ENCODE measurements at regions not wholly inside any gene's neighbourhood (a gene's known extent, or its start where the extent isn't known, plus 50 kb on each side); places are given as distances from the start of the nearest gene placed in this dataset.

GRCh38 chr6:164178679-164179332 is 764.3 kb downstream of the QKI start:
- DNase-seq (ENCODE audit: low read depth in 2 of 2, low spot score in 1 of 2), result no peak

DNA sequence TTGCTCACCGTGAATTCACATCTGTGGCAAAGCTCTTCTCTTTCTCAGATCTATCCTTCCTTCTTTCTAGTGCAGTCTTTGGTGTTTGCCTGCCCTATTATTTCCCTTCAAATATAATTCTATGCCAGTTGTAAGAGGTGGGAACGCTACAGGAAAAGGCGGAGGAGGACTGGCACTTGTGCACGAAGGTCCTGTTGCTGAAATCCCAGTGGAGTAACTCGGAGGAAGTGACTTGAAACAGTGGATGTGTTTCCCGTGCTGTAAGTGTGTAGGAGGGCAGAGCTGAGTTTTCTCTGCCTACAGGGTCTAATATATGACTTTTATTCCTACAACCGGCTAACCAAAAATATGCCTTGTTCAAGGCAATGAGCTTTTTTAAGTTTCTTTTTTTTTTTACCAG is 754.8 kb downstream of the QKI start:
- DNase-seq (ENCODE audit: low read depth in 2 of 2, low spot score in 1 of 2), result no peak

DNA sequence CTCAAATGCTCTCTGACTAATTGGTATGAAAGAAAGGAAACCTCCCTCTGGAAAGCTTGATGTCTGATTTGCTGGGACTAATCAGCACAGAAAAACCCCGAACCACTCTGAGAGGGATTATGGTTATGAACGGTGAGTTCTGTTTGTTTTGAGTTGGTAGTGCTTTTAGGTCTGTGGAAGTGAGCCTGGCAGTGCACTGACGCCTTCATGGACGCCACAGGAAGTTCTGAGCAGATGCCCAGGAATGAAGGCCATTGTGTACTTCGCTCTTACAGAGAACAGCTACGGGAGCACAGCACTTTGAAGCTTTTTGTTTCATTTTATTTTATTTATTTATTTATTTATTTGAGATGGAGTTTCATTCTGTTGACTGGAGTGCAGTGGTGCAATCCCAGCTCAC is 754.1 kb downstream of the QKI start:
- DNase-seq (ENCODE audit: low read depth in 2 of 2, low spot score in 1 of 2), result no peak

DNA sequence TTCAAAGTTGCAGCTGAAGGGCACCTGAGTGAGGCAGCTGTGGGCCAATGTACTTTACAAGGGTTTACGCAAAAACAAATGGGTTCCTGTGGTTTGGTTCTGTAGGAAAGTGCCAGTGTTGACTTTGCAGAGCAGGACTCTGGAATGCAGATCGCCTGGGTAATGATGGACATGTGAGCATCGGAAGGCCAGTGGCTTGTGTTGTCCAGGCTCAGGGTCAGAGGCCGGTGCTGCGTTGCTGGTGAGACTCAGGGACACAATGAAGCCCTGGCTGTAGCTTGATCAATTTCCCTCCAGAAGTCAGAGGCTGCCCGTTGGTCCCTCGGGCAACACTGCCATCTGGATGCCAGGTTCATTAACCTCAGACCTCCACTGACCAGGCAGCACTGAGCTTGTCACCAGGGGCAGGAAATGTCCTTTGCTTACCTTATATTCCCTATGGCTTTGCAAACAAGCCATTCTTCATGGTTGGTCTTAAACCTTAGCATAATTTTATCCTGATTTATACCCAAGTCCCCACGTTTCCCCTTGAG is 753.4 kb downstream of the QKI start:
- DNase-seq (ENCODE audit: low read depth in 2 of 2, low spot score in 1 of 2), result no peak

GRCh38 chr6:164166996-164167395 is 752.5 kb downstream of the QKI start:
- no peak for DNase-seq (ENCODE audit: low read depth in 2 of 2, low spot score in 1 of 2)

DNA sequence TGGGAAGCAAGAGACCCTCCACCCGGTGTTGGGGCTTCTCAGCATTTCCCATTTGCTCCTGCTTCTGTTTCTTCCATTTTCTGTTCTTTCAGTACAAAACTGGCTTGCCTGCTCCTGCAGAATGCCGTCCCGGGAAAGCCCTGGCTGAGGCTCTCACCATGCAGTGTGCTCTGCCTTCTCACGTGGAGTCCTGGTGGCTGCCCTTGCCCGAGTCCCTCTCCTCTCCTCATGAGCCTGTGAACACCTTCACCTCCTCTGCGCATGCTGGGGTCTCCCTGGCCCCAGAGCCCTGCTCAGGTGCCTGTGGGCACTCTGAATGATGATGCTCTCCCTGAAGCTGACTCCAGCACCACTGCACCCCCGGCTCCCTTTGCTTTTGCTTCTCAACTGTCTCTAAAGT is 752.0 kb downstream of the QKI start:
- DNase-seq (ENCODE audit: low read depth in 2 of 2, low spot score in 1 of 2), result no peak

GRCh38 chr6:164164876-164165275 is 750.4 kb downstream of the QKI start:
- no peak for DNase-seq (ENCODE audit: low read depth in 2 of 2, low spot score in 1 of 2)

DNA sequence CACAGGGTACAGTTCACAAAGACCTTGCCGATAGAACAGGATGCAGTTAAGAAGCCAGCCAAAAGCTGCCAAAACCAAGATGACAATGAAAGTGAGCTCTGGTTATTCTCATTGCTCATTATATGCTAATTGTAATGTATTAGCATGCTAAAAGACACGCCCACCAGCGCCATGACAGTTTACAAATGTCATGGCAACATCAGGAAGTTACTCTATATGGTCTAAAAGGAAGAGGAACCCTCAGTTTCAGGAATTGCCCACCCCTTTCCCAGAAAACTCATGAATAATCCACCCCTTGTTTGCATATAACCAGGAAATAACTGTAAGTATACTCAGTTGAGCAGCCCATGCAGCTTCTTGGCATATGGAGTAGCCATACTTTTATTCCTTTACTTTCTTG is 748.7 kb downstream of the QKI start:
- DNase-seq (ENCODE audit: low read depth in 2 of 2, low spot score in 1 of 2), result no peak

GRCh38 chr6:164159061-164159460 is 744.5 kb downstream of the QKI start:
- DNase-seq (ENCODE audit: low read depth in 2 of 2, low spot score in 1 of 2), result no peak

GRCh38 chr6:164154588-164154987 is 740.1 kb downstream of the QKI start:
- no peak for DNase-seq (ENCODE audit: low read depth in 2 of 2, low spot score in 1 of 2)

DNA sequence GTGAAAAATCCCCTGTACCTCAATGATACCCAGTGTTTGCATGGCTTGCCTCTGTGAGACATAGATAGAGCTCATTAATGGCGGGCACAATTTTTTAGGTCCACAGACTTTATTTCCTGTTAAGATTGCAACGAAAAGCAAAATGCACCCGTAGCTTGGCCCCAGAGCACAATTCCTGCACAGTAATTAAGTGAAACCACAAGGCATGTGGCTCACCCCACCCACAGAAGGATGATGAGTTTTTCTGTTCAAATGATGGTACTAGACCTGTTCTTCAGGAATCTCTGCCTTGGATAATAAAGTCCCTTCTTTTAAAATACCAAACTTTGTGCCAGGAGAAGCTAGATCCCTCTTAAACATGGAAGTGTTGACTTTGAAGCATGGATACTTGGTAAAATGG is 738.1 kb downstream of the QKI start:
- DNase-seq (ENCODE audit: low read depth in 2 of 2, low spot score in 1 of 2), result no peak

DNA sequence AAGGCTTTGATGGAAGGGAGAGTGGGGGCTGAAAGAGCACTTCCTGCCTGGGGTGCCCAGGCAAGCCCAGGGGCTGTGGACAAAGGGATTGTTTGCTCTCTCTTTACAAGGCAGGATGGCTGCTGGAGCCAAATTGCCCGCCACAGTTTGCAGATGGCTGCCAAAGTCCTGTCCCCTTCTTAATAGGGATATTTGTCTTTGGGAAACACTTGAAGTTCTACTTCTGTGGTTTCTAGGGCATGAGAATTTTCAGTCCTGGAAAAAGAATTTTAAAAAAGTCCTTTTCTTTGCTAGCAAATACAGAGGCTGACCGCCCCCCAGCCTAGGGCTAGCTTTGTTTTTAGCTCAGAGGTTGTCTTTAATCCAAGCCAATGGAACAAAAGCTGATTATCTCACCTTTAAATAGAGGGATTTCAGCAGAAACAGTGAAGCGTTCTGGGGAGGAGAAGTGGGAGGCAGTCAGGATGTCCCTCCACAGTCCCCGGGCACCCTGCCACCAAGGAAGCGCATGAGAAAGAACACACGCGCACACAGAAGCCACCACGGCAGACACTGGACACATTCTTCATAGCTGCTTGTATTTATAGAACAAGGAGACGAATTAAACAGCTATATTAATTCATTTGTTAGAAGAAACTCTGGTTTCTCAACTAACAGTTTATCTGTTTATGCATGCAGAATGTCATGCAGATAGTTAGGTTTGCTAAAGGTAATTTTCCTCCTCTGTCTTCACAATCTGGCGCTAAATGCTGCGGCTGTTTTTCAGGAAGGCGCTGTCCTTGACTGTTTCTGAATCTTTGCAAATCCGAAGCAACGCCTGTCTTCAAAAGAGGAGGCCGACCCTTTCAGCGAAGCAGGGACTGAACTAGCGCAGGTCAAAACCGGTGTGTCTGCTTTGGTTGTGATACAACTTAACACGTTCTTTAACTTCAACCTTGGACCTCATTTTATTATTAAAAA is 736.9 kb downstream of the QKI start:
- no peak for DNase-seq (ENCODE audit: low read depth in 2 of 2, low spot score in 1 of 2)

- DNase-seq (ENCODE audit: low read depth in 2 of 2, low spot score in 1 of 2), result no peak
Observed at GRCh38 chr6:164150232-164150631, 735.7 kb downstream of the QKI start.

GRCh38 chr6:164148788-164149187 is 734.3 kb downstream of the QKI start:
- DNase-seq (ENCODE audit: low read depth in 2 of 2, low spot score in 1 of 2), result no peak

GRCh38 chr6:164144316-164144715 is 729.8 kb downstream of the QKI start:
- DNase-seq (ENCODE audit: low read depth in 2 of 2, low spot score in 1 of 2), result no peak

- no peak for DNase-seq (ENCODE audit: low read depth in 2 of 2, low spot score in 1 of 2)
Observed at GRCh38 chr6:164142322-164142721, 727.8 kb downstream of the QKI start.

- DNase-seq (ENCODE audit: low read depth in 2 of 2, low spot score in 1 of 2), result no peak
Observed at GRCh38 chr6:164135511-164136132, 721.1 kb downstream of the QKI start.

DNA sequence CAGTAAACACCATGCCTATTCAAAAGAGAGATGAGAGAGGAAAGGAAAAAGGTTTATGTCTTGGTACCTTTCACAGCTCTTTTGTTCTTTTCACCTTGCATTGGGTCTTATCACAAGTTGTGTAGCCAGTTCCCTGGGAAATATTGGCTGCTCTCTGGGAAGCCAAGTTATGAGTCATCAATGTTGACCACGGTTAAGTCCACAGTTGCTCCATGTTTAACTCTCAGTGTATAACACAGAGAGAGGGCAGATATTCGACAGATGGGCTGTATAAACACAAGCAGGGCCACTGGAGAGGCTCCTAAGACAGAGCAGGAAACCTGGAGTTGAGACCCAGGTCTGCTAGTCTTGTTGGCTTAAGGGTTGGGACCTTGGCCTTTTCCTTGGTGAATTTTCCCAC is 718.6 kb downstream of the QKI start:
- no peak for DNase-seq (ENCODE audit: low read depth in 2 of 2, low spot score in 1 of 2)

DNA sequence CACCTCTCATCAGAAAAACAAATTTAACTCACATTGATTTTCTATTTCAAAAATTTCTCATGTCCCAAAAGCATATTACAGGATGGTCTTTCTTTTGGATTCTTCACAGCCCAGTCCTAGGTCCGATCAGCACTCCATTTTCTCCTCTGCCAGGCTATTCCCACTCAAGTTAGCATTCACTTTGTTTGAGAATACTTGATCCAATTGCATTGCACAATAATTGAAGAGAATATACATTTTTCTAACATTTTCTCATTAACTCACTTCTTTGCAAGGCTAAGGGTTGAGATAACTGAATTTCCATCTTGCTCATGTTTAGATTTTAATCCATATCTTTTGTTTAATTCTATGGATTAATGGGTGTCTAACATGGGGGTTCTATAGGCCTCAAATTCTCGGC is 716.1 kb downstream of the QKI start:
- no peak for DNase-seq (ENCODE audit: low read depth in 2 of 2, low spot score in 1 of 2)

- no peak for DNase-seq (ENCODE audit: low read depth in 2 of 2, low spot score in 1 of 2)
Observed at GRCh38 chr6:164130151-164130550, 715.6 kb downstream of the QKI start.

- DNase-seq (ENCODE audit: low read depth in 2 of 2, low spot score in 1 of 2), result no peak
Observed at GRCh38 chr6:164129218-164129617, 714.7 kb downstream of the QKI start.

GRCh38 chr6:164128101-164128500 is 713.6 kb downstream of the QKI start:
- DNase-seq (ENCODE audit: low read depth in 2 of 2, low spot score in 1 of 2), result no peak

Measured in stimulated activated CD8-positive, alpha-beta memory T cell treated with anti-CD3 and anti-CD28 coated beads, Interleukin-4, amount 100 ng/mL, for 1 hour (primary cell).